ENCODE measurements at regions not wholly inside any gene's neighbourhood (a gene's known extent, or its start where the extent isn't known, plus 50 kb on each side); places are given as distances from the start of the nearest gene placed in this dataset.

GRCh38 chr5:74107899-74108298 is 481.9 kb downstream of the ARHGEF28 start:
- TF ChIP-seq POLR2A (IDR thresholded peaks at IDR 0.05) = no peak
- TF ChIP-seq, protein P1, sequence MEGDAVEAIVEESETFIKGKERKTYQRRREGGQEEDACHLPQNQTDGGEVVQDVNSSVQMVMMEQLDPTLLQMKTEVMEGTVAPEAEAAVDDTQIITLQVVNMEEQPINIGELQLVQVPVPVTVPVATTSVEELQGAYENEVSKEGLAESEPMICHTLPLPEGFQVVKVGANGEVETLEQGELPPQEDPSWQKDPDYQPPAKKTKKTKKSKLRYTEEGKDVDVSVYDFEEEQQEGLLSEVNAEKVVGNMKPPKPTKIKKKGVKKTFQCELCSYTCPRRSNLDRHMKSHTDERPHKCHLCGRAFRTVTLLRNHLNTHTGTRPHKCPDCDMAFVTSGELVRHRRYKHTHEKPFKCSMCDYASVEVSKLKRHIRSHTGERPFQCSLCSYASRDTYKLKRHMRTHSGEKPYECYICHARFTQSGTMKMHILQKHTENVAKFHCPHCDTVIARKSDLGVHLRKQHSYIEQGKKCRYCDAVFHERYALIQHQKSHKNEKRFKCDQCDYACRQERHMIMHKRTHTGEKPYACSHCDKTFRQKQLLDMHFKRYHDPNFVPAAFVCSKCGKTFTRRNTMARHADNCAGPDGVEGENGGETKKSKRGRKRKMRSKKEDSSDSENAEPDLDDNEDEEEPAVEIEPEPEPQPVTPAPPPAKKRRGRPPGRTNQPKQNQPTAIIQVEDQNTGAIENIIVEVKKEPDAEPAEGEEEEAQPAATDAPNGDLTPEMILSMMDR (IDR thresholded peaks at IDR 0.05) = no peak
- TF ChIP-seq EP300 (IDR thresholded peaks at IDR 0.05) = no peak

Measured in ovary (tissue), 3 donors.